ENCODE measurements at regions not wholly inside any gene's neighbourhood (a gene's known extent, or its start where the extent isn't known, plus 50 kb on each side); places are given as distances from the start of the nearest gene placed in this dataset.
"Not testable (repeated sequence)": the region's sequence is repeated elsewhere in the genome, so short reads cannot be mapped to it uniquely, and the experiment has no call there.

- TF ChIP-seq CTCF (IDR thresholded peaks at IDR 0.05; ENCODE audit: unreplicated experiment): no peak
- ChIA-PET POLR2A (no interaction called here), CTCF (interaction anchor here (1.8 kb wide), 1 partner anchor 225 kb away, joined by 8 read pairs; no protein-coding TSS in a partner anchor)
- peaks cover 26% of the 10 kb centered on the region for H3K4me1 Mint-ChIP-seq (ENCODE audit: insufficient read depth, unreplicated experiment)
- H3K4me3 Mint-ChIP-seq (ENCODE audit: unreplicated experiment): no peak overlapping the region
- no peak overlapping the region for H3K27ac Mint-ChIP-seq (ENCODE audit: low read depth, unreplicated experiment)
- BruUV-seq (replicated peaks): no TSS peak
- intact Hi-C loops (cut with micrococcal nuclease): no loop called here
- no peaks in the 10 kb centered on the region for H3K9me3 Mint-ChIP-seq (ENCODE audit: unreplicated experiment)
- H3K36me3 Mint-ChIP-seq (ENCODE audit: insufficient read depth, unreplicated experiment): peaks cover 48% of the 10 kb centered on the region
- H3K27me3 Mint-ChIP-seq (ENCODE audit: insufficient read depth, unreplicated experiment): no peaks in the 10 kb centered on the region
- DNase-seq (ENCODE audit: unreplicated experiment): no peak
These were observed 249.9 kb upstream of the MKLN1 start for GRCh38 chr7:131077735-131078134.

- Mint-ChIP-seq H3K4me3 (ENCODE audit: unreplicated experiment) (no peak overlapping the region), H3K4me1 (ENCODE audit: insufficient read depth, unreplicated experiment) (peaks cover 19% of the 10 kb centered on the region), H3K27me3 (ENCODE audit: insufficient read depth, unreplicated experiment) (no peaks in the 10 kb centered on the region), H3K27ac (ENCODE audit: low read depth, unreplicated experiment) (no peak overlapping the region), H3K36me3 (ENCODE audit: insufficient read depth, unreplicated experiment) (peaks cover 31% of the 10 kb centered on the region), H3K9me3 (ENCODE audit: unreplicated experiment) (no peaks in the 10 kb centered on the region)
- no TSS peak for BruUV-seq (replicated peaks)
- ChIA-PET CTCF (interaction anchor here (0.6 to 1.2 kb wide), 3 partner anchors 11 to 232 kb away, joined by 3 to 5 read pairs (median 4); no protein-coding TSS in a partner anchor), POLR2A (interaction anchor here (1.2 kb wide), 1 partner anchor 27 kb away, joined by 3 read pairs; no protein-coding TSS in a partner anchor)
- intact Hi-C loops (cut with micrococcal nuclease): no loop called here
- DNase-seq (ENCODE audit: unreplicated experiment): no peak
- TF ChIP-seq CTCF (IDR thresholded peaks at IDR 0.05; ENCODE audit: unreplicated experiment): no peak
These were observed 246.9 kb upstream of the MKLN1 start for GRCh38 chr7:131080754-131081153.

GRCh38 chr7:131081308-131081707 is 246.4 kb upstream of the MKLN1 start:
- Mint-ChIP-seq H3K4me1 (ENCODE audit: insufficient read depth, unreplicated experiment) (peaks cover 14% of the 10 kb centered on the region), H3K4me3 (ENCODE audit: unreplicated experiment) (no peak overlapping the region), H3K36me3 (ENCODE audit: insufficient read depth, unreplicated experiment) (peaks cover 26% of the 10 kb centered on the region), H3K27ac (ENCODE audit: low read depth, unreplicated experiment) (no peak overlapping the region), H3K27me3 (ENCODE audit: insufficient read depth, unreplicated experiment) (no peaks in the 10 kb centered on the region), H3K9me3 (ENCODE audit: unreplicated experiment) (no peaks in the 10 kb centered on the region)
- ChIA-PET CTCF (no interaction called here), POLR2A (interaction anchor here (0.6 kb wide), 1 partner anchor 76 kb away, joined by 3 read pairs; no protein-coding TSS in a partner anchor)
- no peak for TF ChIP-seq CTCF (IDR thresholded peaks at IDR 0.05; ENCODE audit: unreplicated experiment)
- no peak for DNase-seq (ENCODE audit: unreplicated experiment)
- intact Hi-C loops (cut with micrococcal nuclease): no loop called here
- no TSS peak for BruUV-seq (replicated peaks)

- DNase-seq (ENCODE audit: unreplicated experiment): no peak
- Mint-ChIP-seq H3K9me3 (ENCODE audit: unreplicated experiment) (no peaks in the 10 kb centered on the region), H3K36me3 (ENCODE audit: insufficient read depth, unreplicated experiment) (peaks cover 21% of the 10 kb centered on the region), H3K27ac (ENCODE audit: low read depth, unreplicated experiment) (no peak overlapping the region), H3K4me3 (ENCODE audit: unreplicated experiment) (no peak overlapping the region), H3K27me3 (ENCODE audit: insufficient read depth, unreplicated experiment) (no peaks in the 10 kb centered on the region), H3K4me1 (ENCODE audit: insufficient read depth, unreplicated experiment) (peaks cover 7% of the 10 kb centered on the region)
- ChIA-PET POLR2A (no interaction called here), CTCF (no interaction called here)
- intact Hi-C loops (cut with micrococcal nuclease): no loop called here
- BruUV-seq (replicated peaks): no TSS peak
- no peak for TF ChIP-seq CTCF (IDR thresholded peaks at IDR 0.05; ENCODE audit: unreplicated experiment)
These were observed 243.9 kb upstream of the MKLN1 start for GRCh38 chr7:131083781-131084180.

- H3K4me3 Mint-ChIP-seq (ENCODE audit: unreplicated experiment); H3K9me3 Mint-ChIP-seq (ENCODE audit: unreplicated experiment); CTCF ChIA-PET; H3K4me1 Mint-ChIP-seq (ENCODE audit: insufficient read depth, unreplicated experiment); H3K27me3 Mint-ChIP-seq (ENCODE audit: insufficient read depth, unreplicated experiment); intact Hi-C loops (cut with micrococcal nuclease); DNase-seq (ENCODE audit: unreplicated experiment); H3K27ac Mint-ChIP-seq (ENCODE audit: low read depth, unreplicated experiment); POLR2A ChIA-PET; BruUV-seq (replicated peaks): not testable (repeated sequence)
- peaks cover 26% of the 10 kb centered on the region for H3K36me3 Mint-ChIP-seq (ENCODE audit: insufficient read depth, unreplicated experiment)
These were observed 243.3 kb upstream of the MKLN1 start for GRCh38 chr7:131084336-131084735.
